GM19025 (cell line): ENCODE measurements at regions not wholly inside any gene's neighbourhood (a gene's known extent, or its start where the extent isn't known, plus 50 kb on each side); places are given as distances from the start of the nearest gene placed in this dataset.

Source experiments
- ATAC-seq: cut with Tn5 transposase; IDR thresholded peaks from one replicate; pipeline ENCODE4 v1.9.1; 2021; ENCODE audit warnings: mild to moderate bottlenecking, low read depth, moderate library complexity; ENCODE audit not compliant: unreplicated experiment

GRCh38 chr20:40424695-40425094, 264.3 kb downstream of the MAFB start:
- no peak for ATAC-seq

- ATAC-seq, result no peak
These were observed 266.4 kb downstream of the MAFB start for GRCh38 chr20:40422656-40423055.

DNA sequence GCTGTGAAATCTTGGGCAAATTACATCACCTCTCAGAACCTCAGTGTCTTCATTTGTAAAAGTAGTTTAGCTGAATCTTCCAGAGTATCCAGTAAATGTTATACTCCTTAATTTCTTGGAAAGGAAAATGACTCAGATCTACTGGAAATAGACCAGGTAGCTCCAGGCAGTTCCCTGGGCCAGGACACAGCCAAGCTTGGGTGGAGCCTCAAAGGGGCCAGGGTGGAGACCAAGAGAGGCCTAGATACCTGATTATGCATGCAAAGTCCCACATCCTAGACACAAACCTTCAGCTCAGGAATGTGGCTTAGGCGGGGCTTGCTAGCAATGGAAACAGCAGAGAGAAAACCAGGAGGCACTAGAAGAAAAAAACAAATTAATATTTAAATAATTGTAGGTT, 272.8 kb downstream of the MAFB start:
- no peak for ATAC-seq

DNA sequence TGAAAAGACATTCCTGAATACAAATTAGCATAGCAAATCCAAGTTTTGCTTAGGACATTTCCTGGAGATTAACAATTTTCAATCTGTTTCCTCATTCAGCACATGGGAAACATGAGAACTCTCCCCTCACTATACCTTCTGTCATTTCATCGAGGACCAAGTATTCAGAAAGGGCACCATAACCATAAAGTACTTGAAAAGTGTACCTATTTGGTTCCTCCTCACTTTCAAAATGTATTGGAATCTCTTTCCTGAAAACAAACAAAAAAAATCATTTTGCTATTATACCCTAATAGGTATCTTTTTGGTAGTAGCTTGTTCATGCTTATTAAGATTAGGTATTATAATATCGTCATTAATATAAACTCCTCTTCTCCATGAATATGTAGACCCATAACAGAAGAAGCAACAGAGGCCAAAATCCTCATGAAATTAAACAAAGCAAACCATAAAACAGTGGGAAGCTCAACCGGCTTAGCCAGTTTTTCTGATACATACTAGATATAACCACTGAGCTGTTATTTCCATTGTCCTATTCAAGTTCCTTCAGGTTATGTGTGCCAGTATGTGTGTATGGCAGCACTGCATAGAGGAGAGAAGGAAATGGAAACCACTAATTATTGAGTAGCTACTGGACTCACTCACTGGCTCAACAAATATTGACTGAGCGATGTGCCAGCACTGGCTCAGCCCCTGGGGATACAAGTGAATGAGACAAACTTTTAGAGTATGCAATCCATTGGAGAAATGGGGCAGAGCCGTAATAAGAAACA, 274.0 kb downstream of the MAFB start:
- ATAC-seq, result no peak

DNA sequence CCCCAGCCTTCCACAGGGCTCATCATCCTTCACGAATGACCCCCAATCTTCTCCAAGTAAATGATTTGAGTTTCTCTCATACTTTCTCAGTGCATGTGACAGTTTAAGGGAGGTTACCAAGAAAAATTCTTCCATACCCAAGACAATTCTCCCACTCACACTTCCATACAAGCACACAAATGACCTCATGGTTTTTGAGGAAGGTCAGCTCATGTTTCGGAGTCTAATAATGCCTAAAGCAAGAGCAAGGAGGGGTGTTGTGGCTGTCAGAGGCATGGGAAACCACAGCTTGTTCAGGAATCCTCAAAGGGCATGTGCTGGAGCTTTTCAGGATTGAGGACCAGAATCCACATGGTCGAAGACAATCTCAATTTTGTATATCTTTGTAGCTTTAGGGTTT, 279.0 kb downstream of the MAFB start:
- ATAC-seq, result no peak

GRCh38 chr20:40397467-40397866, 291.6 kb downstream of the MAFB start:
- ATAC-seq, result no peak

DNA sequence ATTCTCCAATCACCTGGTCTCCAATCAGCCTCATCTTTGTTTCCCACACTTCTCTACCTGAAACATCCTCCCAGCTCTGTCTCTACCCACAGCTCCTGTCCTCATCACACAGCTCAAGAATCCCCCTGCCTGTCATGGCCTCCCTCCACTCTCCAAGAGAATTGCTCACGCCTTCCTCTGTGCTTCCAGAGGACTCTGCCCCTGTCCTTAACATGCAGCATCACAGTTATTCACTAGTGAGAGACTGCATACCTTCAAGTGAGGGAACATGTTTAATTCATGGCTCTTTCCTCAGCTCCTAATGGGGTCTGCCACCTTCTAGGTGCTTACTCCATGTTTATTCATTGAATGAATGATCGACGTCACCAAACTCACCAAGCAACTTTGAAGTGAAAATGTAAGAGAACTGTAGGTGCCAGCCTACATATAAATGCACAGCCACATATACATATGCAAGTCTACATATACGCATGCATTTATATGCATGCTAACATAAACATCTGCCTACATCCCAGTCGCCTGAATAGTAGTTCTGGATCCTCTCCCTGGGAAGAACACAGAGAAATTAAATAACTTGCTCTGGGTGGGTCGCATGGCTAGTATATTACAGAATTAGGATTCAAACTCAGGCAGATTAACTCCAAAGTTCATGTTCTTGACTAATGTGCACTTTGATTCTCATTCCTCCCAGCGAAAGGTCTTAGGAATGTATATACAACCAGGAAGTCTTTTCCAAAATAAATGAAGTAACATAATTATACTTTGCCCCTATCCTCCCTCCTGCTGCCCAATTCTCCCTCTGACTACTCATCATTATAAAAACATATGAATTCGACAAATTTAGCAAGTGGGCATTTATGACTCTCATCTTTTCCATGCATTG, 295.6 kb downstream of the MAFB start:
- ATAC-seq, result no peak

DNA sequence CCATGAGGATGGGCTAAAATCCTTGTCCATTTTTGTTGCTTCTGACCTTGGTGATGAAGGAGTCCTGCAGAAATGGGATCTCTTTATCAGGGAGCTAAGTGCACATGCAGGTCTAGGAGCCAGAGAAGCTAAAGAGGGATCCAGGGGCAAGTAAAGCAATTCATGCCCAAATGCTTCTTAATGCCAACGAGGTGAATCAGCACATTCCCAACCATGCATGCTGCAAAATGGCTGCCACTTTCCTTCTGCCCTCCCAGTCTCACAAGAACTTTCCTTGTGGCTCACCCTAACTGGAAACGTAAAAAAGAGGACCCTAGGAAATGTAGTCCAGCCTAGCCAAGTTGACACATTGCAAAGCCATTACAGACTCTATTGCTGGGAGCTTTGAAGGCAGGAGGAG, 298.4 kb downstream of the MAFB start:
- ATAC-seq, result no peak

GRCh38 chr20:40370800-40371199, 318.2 kb downstream of the MAFB start:
- no peak for ATAC-seq

GRCh38 chr20:40368876-40369275, 320.2 kb downstream of the MAFB start:
- ATAC-seq, result no peak

DNA sequence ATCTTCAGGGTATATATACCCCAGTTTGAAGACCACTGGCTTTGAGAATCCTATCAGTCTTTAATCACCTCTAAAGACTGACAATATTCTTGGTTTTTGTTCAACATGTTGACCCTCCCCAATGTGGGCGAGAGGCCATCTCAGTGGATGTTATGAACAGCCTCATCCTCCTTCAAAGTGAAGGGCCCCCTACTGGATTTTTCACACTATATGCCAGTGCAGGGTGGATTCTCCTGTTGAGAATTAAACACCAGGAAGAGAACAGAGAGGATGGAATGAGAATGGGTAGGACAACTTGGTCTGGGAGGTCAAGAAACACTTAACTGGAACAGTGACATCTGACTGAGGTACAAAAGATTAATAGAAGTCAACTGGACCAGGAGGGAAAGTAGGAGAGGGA, 327.1 kb downstream of the MAFB start:
- no peak for ATAC-seq

DNA sequence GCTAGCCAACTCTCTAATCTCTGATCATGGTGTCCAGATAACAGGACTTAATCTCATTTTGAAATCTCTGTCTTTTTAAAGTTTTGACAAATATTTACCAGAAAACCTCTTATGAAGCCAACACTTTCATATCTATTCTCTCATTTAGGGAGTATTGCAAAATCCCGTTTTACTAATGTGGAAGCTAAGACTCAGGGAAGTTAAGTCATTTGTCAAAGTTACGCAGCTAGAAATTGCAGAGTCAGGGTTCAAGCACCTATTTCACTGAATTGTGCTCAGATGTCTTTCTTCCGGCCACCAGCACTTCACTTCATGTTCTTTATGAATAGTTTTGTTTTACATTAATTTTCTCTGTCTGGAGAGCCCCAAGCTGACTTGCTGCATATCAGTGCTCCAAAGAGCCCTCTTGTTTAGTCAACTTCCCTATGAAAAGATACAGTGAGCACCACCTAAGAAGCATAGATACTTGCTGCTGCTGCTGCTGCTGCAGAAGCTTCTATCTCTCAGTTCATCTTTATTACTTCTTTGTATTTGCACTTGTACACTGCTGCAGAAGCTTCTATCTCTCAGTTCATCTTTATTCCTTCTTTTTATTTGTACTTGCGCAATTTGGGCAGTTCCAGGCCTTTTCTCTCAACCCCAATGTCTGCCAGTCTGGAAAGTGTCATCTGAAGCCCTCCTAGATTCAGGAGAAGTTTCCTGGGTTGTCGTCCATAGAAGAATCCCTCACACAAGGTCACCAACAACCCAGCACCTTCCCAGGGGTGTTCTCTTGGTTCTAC, 329.7 kb downstream of the MAFB start:
- ATAC-seq, result no peak

DNA sequence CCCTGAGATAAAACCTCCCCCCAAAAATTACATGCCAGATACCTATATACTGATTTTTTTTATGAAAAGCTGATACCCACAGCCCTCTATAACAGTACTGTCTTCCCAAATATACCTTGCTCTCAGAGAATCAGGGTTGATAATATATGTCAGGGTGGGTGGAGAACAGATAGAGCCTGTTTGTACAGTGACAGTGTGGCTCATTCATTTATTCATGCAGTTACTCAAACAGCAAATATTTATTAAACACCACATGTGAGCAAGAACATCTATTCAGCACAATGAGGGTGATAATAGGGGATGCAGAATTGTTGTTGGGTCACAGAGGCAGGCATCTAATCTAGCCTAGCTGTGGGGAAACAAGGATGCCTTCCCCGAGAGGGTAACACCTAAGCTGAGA, 334.2 kb downstream of the MAFB start:
- no peak for ATAC-seq

GRCh38 chr20:40343390-40343789, 345.6 kb downstream of the MAFB start:
- no peak for ATAC-seq

DNA sequence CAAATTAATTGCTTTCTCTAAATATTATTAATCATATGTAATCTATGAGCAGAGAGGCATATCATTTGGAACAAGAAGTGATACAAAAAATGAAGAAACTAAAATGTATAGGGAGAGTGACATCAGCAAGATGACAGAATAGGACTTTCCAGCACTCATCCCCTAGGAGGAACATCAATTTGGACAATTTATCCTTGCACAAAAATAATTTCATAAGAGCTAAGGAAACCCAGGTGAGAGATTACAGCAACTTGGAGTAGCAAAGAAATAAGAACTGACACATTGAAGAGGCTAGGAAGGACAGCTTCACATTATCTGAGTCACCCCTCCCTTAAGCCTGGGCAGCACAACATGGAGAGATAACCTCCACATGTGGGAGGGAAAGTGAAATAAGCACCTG, 347.5 kb downstream of the MAFB start:
- ATAC-seq, result no peak

GRCh38 chr20:40339661-40340449, 349.2 kb downstream of the MAFB start:
- ATAC-seq, result no peak

GRCh38 chr20:40336533-40336932, 352.5 kb downstream of the MAFB start:
- ATAC-seq, result no peak

GRCh38 chr20:40335901-40336351, 353.1 kb downstream of the MAFB start:
- no peak for ATAC-seq

- no peak for ATAC-seq
These were observed 353.6 kb downstream of the MAFB start for GRCh38 chr20:40335437-40335836.

DNA sequence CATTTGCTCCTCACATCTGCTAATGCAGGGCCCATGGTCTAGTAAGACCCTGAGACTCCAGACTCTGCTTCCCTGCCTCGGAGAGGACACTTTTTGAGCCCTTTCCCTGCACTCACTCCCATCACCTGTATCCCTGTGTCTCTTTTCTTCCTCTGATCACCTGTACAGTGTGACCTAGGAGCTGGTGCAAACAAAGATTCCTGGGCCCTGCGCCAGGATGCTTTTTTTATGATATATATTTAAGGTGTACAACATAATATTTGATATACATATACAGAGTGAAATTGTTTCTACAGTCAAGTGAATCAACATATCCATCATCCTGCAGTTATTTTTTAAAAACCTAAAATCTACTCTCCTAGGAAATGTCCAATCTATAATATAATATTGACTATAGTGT, 355.4 kb downstream of the MAFB start:
- no peak for ATAC-seq
